SU-DHL-6 (cell line): ENCODE measurements at regions not wholly inside any gene's neighbourhood (a gene's known extent, or its start where the extent isn't known, plus 50 kb on each side); places are given as distances from the start of the nearest gene placed in this dataset.

Experiments
- H2AFZ ChIP-seq: fragments of 200-600 bp; sonication (generic); 2 replicates; pipeline ENCODE4 v1.6.1; 2014; ENCODE audit warnings: low read depth, mild to moderate bottlenecking, moderate library complexity, mixed read lengths, antibody characterized with exemption, low read length; ENCODE audit not compliant: severe bottlenecking
- H3F3A ChIP-seq: fragments of 200-600 bp; shearing (Covaris generic); 2 replicates; pipeline ENCODE4 v1.6.0; 2016; ENCODE audit warnings: antibody characterized with exemption, mild to moderate bottlenecking; ENCODE audit not compliant: insufficient read depth
- H3K27ac ChIP-seq: fragments of 200-600 bp; sonication (generic); 2 replicates; pipeline ENCODE4 v1.5.1; 2016; ENCODE audit warnings: low read depth, mild to moderate bottlenecking, low read length, moderate library complexity, mixed read lengths
- H3K27me3 ChIP-seq: fragments of 200-600 bp; sonication (generic), shearing (Covaris generic); 2 replicates; pipeline ENCODE4 v1.6.0; 2014; ENCODE audit warnings: mild to moderate bottlenecking, low read length
- H3K36me3 ChIP-seq: fragments of 200-600 bp; sonication (generic); 2 replicates; pipeline ENCODE4 v1.6.1; 2014; ENCODE audit warnings: mild to moderate bottlenecking, low read length, mixed read lengths
- H3K4me2 ChIP-seq: fragments of 300-600, 200-600 bp; shearing (Covaris generic), sonication (generic); 2 replicates; pipeline ENCODE4 v1.6.0; 2014; ENCODE audit warnings: low read length, low read depth, mild to moderate bottlenecking; ENCODE audit not compliant: poor library complexity, severe bottlenecking
- H3K4me3 ChIP-seq: fragments of 200-600 bp; sonication (generic); 2 replicates; pipeline ENCODE4 v1.5.1; 2014; ENCODE audit warnings: antibody characterized with exemption, low read length, mild to moderate bottlenecking, mixed read lengths; ENCODE audit not compliant: insufficient read depth, poor library complexity, severe bottlenecking
- H3K79me2 ChIP-seq: fragments of 200-600 bp; sonication (generic); 2 replicates; pipeline ENCODE4 v1.6.1; 2014; ENCODE audit warnings: mild to moderate bottlenecking, low read length, moderate library complexity; ENCODE audit not compliant: insufficient read depth
- H3K9ac ChIP-seq: fragments of 200-600 bp; sonication (generic); 2 replicates; pipeline ENCODE4 v1.7.0; 2014; ENCODE audit warnings: mild to moderate bottlenecking, low read length
- H3K9me2 ChIP-seq: fragments of 200-600 bp; sonication (generic); replicated peaks from 2 replicates; pipeline ENCODE4 v1.6.1; 2014; ENCODE audit warnings: low read length; ENCODE audit not compliant: insufficient read depth
- H3K9me3 ChIP-seq: fragments of 200-600 bp; sonication (generic); 2 replicates; pipeline ENCODE4 v1.6.1; 2014; ENCODE audit warnings: low read length, mixed read lengths; ENCODE audit not compliant: insufficient read depth
- H4K20me1 ChIP-seq: fragments of 200-600 bp; sonication (generic); 2 replicates; pipeline ENCODE4 v1.6.1; 2014; ENCODE audit warnings: low read depth, mild to moderate bottlenecking, antibody characterized with exemption, low read length, moderate library complexity, mixed read lengths
- CTCF ChIP-seq: fragments of 200-600 bp; sonication (generic); IDR thresholded peaks from one replicate; pipeline ENCODE4 v1.5.1; 2017; ENCODE audit warnings: antibody characterized with exemption, mild to moderate bottlenecking, low read length, moderate library complexity; ENCODE audit not compliant: insufficient read depth, poor library complexity, severe bottlenecking
- EZH2phosphoT487 ChIP-seq: fragments of 200-600 bp; sonication (generic), shearing (Covaris generic); conservative IDR thresholded peaks from 2 replicates; pipeline ENCODE4 v1.6.1; 2018; ENCODE audit warnings: mild to moderate bottlenecking, antibody characterized with exemption, low read length, moderate library complexity, mixed read lengths

DNA sequence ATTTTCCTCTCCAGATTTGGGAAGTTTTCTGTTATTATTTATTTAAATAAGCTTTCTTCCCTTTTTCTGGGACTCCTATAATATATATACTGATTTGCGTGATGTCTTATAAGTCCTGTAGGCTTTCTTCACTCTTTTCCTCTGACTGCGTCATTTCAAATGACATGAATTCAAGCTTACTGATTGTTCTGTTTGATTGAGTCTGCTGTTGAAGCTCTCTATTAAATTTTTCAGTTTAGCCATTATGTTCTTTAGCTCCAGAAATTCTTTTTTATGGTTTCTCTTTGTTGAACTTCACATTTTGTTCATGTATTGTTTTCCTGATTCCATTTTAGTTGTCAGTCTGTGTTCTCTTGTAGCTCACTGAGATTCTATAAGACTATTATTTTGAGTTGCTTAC is 135.8 kb upstream of the PRR23C start:
- Histone ChIP-seq H2AFZ (no peak overlapping the region), H3K9ac (no peak overlapping the region), H3K36me3 (no peaks in the 10 kb centered on the region), H3K27me3 (no peaks in the 10 kb centered on the region), H3K4me2 (no peak overlapping the region), H4K20me1 (no peaks in the 10 kb centered on the region), H3K4me3 (no peak overlapping the region), H3K9me2 (no peaks in the 10 kb centered on the region; the same call in 1 of the 2 replicates), H3F3A (no peaks in the 10 kb centered on the region), H3K79me2 (no peaks in the 10 kb centered on the region), H3K9me3 (no peaks in the 10 kb centered on the region), H3K27ac (no peak overlapping the region)
- TF ChIP-seq EZH2phosphoT487 (no peak), CTCF (no peak)

DNA sequence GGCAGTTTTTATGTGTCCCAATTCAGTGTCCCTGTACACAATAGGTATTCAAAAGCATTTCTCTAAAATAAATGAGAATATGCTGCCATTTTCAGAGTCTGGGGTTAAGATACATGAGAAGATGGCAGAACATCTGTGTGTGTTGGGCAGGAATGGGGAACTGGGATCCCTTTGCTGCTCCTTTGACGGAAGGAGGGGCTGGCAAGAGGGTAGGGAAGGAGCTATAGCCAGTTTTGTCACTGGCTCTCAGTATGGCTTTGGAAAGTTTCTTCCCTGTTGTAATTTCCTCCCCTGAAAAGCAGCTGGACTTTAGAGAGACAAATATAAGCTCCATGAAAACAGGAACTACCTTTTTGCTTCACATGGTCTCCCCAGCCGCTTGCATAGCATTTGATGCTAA is 137.5 kb upstream of the PRR23C start:
- Histone ChIP-seq H3K27me3 (no peaks in the 10 kb centered on the region), H3K36me3 (no peaks in the 10 kb centered on the region), H3K9ac (no peak overlapping the region), H3K4me2 (no peak overlapping the region), H3K4me3 (no peak overlapping the region), H3K27ac (no peak overlapping the region), H3K9me3 (no peaks in the 10 kb centered on the region), H2AFZ (no peak overlapping the region), H3K9me2 (no peaks in the 10 kb centered on the region; the same call in 1 of the 2 replicates), H3F3A (no peaks in the 10 kb centered on the region), H4K20me1 (no peaks in the 10 kb centered on the region), H3K79me2 (no peaks in the 10 kb centered on the region)
- TF ChIP-seq CTCF, result no peak
- no peak for TF ChIP-seq EZH2phosphoT487

DNA sequence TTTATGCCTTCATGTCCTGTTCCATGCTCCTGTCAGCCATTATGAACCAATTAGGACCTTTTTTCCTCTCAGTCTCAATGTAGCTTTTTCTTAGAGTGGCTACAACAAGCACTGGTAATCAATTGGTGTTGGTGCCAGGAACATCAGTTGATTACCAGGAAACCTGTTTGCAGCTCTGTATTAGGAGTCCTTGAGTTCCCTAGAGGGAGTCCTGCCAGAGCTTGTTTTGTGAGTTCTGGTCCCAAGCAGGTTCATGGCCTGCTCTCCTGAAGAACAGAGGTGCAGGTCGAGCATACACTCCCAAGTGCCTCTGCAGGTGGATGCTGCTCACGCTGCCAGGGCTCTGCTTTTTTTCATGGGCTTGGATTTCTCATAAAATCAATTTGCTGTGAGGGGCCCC is 137.9 kb upstream of the PRR23C start:
- no peaks in the 10 kb centered on the region for H3K79me2 ChIP-seq
- H3K9ac ChIP-seq, result no peak overlapping the region
- no peaks in the 10 kb centered on the region for H3F3A ChIP-seq
- no peaks in the 10 kb centered on the region; the same call in 1 of the 2 replicates for H3K9me2 ChIP-seq
- no peaks in the 10 kb centered on the region for H3K9me3 ChIP-seq
- no peak for TF ChIP-seq CTCF
- TF ChIP-seq EZH2phosphoT487, result no peak
- no peaks in the 10 kb centered on the region for H3K27me3 ChIP-seq
- H3K27ac ChIP-seq, result no peak overlapping the region
- no peak overlapping the region for H2AFZ ChIP-seq
- no peak overlapping the region for H3K4me3 ChIP-seq
- no peaks in the 10 kb centered on the region for H4K20me1 ChIP-seq
- H3K4me2 ChIP-seq, result no peak overlapping the region
- H3K36me3 ChIP-seq, result no peaks in the 10 kb centered on the region
